ENCODE measurements at regions not wholly inside any gene's neighbourhood (a gene's known extent, or its start where the extent isn't known, plus 50 kb on each side); places are given as distances from the start of the nearest gene placed in this dataset.

DNA sequence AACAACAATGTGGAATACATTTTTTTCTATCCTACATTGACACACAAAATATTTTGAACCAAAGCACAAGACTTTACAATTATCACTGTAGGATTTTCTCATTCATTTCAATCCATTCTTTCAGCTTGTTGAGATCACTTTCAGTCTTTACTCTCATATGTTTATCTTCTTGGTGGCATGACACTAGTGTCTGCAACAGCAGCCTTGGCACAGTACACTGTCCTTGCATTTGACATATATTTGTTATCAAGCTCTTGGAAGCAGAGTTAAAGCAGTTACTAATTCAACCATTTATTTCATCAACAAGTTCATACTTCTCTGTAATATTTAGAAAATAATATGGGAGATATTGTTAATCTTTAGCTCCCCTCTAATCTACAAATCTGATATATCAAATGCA lies 922.4 kb upstream of the ADGRL2 start:
- no peak overlapping the region for H3K4me3 ChIP-seq (replicated peaks; ENCODE audit: low read depth, low read length)
- TF ChIP-seq, protein P1, sequence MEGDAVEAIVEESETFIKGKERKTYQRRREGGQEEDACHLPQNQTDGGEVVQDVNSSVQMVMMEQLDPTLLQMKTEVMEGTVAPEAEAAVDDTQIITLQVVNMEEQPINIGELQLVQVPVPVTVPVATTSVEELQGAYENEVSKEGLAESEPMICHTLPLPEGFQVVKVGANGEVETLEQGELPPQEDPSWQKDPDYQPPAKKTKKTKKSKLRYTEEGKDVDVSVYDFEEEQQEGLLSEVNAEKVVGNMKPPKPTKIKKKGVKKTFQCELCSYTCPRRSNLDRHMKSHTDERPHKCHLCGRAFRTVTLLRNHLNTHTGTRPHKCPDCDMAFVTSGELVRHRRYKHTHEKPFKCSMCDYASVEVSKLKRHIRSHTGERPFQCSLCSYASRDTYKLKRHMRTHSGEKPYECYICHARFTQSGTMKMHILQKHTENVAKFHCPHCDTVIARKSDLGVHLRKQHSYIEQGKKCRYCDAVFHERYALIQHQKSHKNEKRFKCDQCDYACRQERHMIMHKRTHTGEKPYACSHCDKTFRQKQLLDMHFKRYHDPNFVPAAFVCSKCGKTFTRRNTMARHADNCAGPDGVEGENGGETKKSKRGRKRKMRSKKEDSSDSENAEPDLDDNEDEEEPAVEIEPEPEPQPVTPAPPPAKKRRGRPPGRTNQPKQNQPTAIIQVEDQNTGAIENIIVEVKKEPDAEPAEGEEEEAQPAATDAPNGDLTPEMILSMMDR (IDR thresholded peaks at IDR 0.05; ENCODE audit: low read depth, low read length, missing control alignments) = no peak
- no peak for DNase-seq (ENCODE audit: extremely low read depth, low read depth)

DNA sequence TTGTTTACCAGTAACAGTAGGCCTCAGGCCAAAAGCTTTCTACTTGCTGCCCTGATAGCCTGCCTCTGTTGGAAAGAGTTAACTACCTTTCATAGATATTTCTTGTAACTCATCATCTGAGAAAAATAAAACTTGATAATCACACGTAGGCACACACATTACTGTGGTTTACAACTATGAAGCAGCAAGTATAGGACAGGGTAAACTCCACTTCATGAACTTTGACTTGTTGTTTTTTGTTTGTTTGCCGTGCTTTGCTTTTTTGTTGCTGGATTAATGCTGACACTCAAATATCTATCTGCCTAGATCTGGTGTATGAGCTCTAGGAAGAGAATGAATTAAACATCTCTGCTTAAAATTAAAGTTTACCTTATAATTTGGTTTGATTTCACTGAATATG lies 924.7 kb upstream of the ADGRL2 start:
- TF ChIP-seq, protein P1 (IDR thresholded peaks at IDR 0.05; ENCODE audit: low read depth, low read length, missing control alignments) = no peak
- no peak for DNase-seq (ENCODE audit: extremely low read depth, low read depth)
- H3K4me3 ChIP-seq (replicated peaks; ENCODE audit: low read depth, low read length) = no peak overlapping the region

DNA sequence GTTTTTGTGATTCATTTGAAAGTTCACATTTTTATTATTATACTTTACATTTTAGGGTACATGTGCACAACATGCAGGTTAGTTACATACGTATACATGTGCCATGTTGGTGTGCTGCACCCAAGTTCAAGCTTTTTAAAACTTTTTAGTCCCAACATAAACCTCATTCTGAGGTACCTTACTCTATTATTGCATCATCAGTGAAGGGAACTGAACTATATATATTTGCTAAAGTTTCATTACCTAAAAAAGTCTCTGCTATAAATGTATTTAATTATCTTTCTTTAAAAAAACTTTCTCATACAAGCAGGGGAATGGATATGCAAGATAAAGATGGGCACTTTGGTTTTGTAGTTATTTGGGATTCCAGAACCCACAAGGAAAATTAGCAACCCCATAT lies 931.4 kb upstream of the ADGRL2 start:
- H3K4me3 ChIP-seq (replicated peaks; ENCODE audit: low read depth, low read length) = no peak overlapping the region
- TF ChIP-seq, protein P1 (IDR thresholded peaks at IDR 0.05; ENCODE audit: low read depth, low read length, missing control alignments) = no peak
- no peak for DNase-seq (ENCODE audit: extremely low read depth, low read depth)

DNA sequence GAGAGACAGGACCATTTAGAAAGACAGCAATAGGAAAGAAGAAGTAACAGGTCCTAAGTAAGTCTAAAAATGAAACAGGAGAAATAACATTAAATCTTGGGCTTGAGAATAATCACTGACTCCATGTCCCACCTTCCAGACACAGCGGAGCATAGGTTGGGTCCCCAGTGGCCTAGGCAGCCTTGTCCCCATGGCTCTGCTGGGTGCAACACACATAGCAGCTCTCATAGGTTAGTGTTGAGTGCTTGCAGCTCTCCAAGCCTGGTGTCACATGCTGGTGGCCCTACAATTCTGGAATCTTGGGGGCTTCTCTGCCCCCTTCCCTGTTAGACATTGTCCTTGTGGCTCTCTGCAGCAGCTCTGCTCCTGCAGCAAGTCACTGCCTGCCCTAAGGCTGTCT lies 952.8 kb upstream of the ADGRL2 start:
- H3K4me3 ChIP-seq (replicated peaks; ENCODE audit: low read depth, low read length) = no peak overlapping the region
- DNase-seq (ENCODE audit: extremely low read depth, low read depth) = no peak
- TF ChIP-seq, protein P1 (IDR thresholded peaks at IDR 0.05; ENCODE audit: low read depth, low read length, missing control alignments) = no peak

DNA sequence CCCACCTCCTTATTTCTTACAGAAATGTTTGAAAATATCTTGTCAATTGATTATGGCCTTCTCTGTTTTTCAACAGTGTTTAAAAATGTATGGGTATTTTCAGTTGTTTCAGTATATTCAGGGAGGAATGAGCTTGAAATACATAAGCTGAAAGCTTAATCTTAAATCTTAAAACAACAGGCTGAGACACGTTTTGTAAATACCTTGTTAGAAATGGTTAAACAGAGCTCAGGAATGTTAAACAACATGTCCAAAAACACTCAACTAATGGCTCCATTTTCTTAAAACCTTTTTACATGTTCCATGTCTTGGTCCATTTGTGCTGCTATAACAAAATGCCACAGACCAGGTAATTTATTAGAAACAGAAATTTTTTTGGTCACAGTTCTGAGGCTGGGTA lies 953.8 kb upstream of the ADGRL2 start:
- TF ChIP-seq, protein P1 (IDR thresholded peaks at IDR 0.05; ENCODE audit: low read depth, low read length, missing control alignments) = no peak
- H3K4me3 ChIP-seq (replicated peaks; ENCODE audit: low read depth, low read length) = no peak overlapping the region
- DNase-seq (ENCODE audit: extremely low read depth, low read depth) = no peak

DNA sequence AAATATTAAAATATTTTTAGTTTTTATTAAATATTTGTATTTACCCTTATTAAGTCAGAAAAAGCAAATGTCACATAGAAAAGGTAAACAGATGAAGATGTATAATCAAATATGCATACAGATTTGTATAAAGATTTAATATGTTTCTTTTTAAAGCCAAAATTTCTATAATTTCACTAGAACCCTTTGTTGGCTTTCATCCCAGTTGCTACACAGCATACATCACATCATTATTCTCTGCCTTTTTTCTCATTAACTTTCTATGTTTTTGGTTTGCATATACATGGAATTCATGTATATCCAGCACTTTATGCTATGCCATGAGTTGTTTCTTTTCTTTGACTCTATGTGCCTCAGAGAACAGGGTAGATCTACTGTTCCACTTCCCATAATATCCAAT lies 957.9 kb upstream of the ADGRL2 start:
- no peak for DNase-seq (ENCODE audit: extremely low read depth, low read depth)
- TF ChIP-seq, protein P1 (IDR thresholded peaks at IDR 0.05; ENCODE audit: low read depth, low read length, missing control alignments) = no peak
- H3K4me3 ChIP-seq (replicated peaks; ENCODE audit: low read depth, low read length) = no peak overlapping the region

DNA sequence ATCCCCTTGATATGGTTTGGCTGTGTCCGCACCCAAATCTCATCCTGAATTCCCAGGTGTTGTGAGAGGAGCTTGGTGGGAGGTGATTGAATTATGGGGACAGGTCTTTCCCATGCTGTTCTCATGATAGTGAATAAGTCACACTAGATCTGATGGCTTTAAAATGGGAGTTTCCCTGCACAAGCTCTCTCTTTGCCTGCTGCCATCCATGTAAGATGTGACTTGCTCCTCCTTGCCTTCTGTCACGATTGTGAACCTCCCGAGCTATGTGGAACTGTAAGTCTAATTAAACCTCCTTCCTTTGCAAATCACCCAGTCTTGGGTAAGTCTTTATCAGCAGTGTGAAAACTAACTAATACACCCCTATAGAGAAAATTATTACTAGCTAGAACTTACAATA lies 959.5 kb upstream of the ADGRL2 start:
- TF ChIP-seq, protein P1 (IDR thresholded peaks at IDR 0.05; ENCODE audit: low read depth, low read length, missing control alignments) = no peak
- H3K4me3 ChIP-seq (replicated peaks; ENCODE audit: low read depth, low read length) = no peak overlapping the region
- DNase-seq (ENCODE audit: extremely low read depth, low read depth) = no peak
